ENCODE measurements at regions not wholly inside any gene's neighbourhood (a gene's known extent, or its start where the extent isn't known, plus 50 kb on each side); places are given as distances from the start of the nearest gene placed in this dataset.

GRCh38 chr15:77839456-77839855 is 206.7 kb upstream of the LINGO1 start:
- TF ChIP-seq, protein P1, sequence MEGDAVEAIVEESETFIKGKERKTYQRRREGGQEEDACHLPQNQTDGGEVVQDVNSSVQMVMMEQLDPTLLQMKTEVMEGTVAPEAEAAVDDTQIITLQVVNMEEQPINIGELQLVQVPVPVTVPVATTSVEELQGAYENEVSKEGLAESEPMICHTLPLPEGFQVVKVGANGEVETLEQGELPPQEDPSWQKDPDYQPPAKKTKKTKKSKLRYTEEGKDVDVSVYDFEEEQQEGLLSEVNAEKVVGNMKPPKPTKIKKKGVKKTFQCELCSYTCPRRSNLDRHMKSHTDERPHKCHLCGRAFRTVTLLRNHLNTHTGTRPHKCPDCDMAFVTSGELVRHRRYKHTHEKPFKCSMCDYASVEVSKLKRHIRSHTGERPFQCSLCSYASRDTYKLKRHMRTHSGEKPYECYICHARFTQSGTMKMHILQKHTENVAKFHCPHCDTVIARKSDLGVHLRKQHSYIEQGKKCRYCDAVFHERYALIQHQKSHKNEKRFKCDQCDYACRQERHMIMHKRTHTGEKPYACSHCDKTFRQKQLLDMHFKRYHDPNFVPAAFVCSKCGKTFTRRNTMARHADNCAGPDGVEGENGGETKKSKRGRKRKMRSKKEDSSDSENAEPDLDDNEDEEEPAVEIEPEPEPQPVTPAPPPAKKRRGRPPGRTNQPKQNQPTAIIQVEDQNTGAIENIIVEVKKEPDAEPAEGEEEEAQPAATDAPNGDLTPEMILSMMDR (tag by site-specific recombination; IDR thresholded peaks at IDR 0.05) = no peak
- TF ChIP-seq OVOL3 (tag by site-specific recombination; IDR thresholded peaks at IDR 0.05) (no peak), ZNF521 (tag by site-specific recombination; IDR thresholded peaks at IDR 0.05) (no peak), KLF9 (tag by site-specific recombination; IDR thresholded peaks at IDR 0.05; ENCODE audit: low read depth) (no peak), ZNF561 (tag by site-specific recombination; IDR thresholded peaks at IDR 0.05; ENCODE audit: borderline replicate concordance) (no peak), ZSCAN30 (tag by site-specific recombination; IDR thresholded peaks at IDR 0.05) (no peak), ZNF138 (tag by site-specific recombination; IDR thresholded peaks at IDR 0.05; ENCODE audit: borderline replicate concordance) (no peak), KLF8 (tag by site-specific recombination; IDR thresholded peaks at IDR 0.05) (no peak), ZNF24 (tag by site-specific recombination; IDR thresholded peaks at IDR 0.05) (no peak), HOXD13 (CRISPR knock-in tag; IDR thresholded peaks at IDR 0.05; ENCODE audit: borderline replicate concordance) (no peak), HOXA7 (CRISPR knock-in tag; IDR thresholded peaks at IDR 0.05; ENCODE audit: borderline replicate concordance) (no peak)
- TF ChIP-seq, protein P2, sequence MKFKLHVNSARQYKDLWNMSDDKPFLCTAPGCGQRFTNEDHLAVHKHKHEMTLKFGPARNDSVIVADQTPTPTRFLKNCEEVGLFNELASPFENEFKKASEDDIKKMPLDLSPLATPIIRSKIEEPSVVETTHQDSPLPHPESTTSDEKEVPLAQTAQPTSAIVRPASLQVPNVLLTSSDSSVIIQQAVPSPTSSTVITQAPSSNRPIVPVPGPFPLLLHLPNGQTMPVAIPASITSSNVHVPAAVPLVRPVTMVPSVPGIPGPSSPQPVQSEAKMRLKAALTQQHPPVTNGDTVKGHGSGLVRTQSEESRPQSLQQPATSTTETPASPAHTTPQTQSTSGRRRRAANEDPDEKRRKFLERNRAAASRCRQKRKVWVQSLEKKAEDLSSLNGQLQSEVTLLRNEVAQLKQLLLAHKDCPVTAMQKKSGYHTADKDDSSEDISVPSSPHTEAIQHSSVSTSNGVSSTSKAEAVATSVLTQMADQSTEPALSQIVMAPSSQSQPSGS (tag by site-specific recombination; IDR thresholded peaks at IDR 0.05; ENCODE audit: low read depth) = no peak
- TF ChIP-seq, protein P3, sequence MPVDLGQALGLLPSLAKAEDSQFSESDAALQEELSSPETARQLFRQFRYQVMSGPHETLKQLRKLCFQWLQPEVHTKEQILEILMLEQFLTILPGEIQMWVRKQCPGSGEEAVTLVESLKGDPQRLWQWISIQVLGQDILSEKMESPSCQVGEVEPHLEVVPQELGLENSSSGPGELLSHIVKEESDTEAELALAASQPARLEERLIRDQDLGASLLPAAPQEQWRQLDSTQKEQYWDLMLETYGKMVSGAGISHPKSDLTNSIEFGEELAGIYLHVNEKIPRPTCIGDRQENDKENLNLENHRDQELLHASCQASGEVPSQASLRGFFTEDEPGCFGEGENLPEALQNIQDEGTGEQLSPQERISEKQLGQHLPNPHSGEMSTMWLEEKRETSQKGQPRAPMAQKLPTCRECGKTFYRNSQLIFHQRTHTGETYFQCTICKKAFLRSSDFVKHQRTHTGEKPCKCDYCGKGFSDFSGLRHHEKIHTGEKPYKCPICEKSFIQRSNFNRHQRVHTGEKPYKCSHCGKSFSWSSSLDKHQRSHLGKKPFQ (tag by site-specific recombination; IDR thresholded peaks at IDR 0.05) = no peak

All from HEK293 (cell line).